Upper lobe of left lung (tissue), 4 donors: ENCODE measurements at regions not wholly inside any gene's neighbourhood (a gene's known extent, or its start where the extent isn't known, plus 50 kb on each side); places are given as distances from the start of the nearest gene placed in this dataset.

Experiments used
- CTCF ChIP-seq, 6 experiments: fragments of 450-650 bp in 4 of 6; fragments of 200-600 bp in 2 of 6; sonication (generic) in 2 of 6; IDR thresholded peaks; one replicate each; pipeline ENCODE4 v1.5.1; 2016 to 2019; ENCODE audit warnings: antibody characterized with exemption in 6 of 6
- POLR2A ChIP-seq, 4 donors: fragments of 450-650 bp; IDR thresholded peaks; one replicate each; pipeline ENCODE4 v1.5.1; 2016 to 2017; ENCODE audit warnings: antibody characterized with exemption in 4 of 4, mild to moderate bottlenecking in 2 of 4
- POLR2AphosphoS5 ChIP-seq, 2 donors: sonication (generic); formaldehyde crosslinking; IDR thresholded peaks; one replicate each; pipeline ENCODE4 v1.5.1; 2017; ENCODE audit warnings: antibody characterized with exemption in 2 of 2

- no peak for TF ChIP-seq CTCF (IDR thresholded peaks at IDR 0.05)
- TF ChIP-seq POLR2A (IDR thresholded peaks at IDR 0.05), result no peak
- TF ChIP-seq POLR2AphosphoS5 (IDR thresholded peaks at IDR 0.05), result no peak
These were observed 72.8 kb downstream of the CETN3 start for GRCh38 chr5:90336752-90337151.
